ENCODE measurements at regions not wholly inside any gene's neighbourhood (a gene's known extent, or its start where the extent isn't known, plus 50 kb on each side); places are given as distances from the start of the nearest gene placed in this dataset.

DNA sequence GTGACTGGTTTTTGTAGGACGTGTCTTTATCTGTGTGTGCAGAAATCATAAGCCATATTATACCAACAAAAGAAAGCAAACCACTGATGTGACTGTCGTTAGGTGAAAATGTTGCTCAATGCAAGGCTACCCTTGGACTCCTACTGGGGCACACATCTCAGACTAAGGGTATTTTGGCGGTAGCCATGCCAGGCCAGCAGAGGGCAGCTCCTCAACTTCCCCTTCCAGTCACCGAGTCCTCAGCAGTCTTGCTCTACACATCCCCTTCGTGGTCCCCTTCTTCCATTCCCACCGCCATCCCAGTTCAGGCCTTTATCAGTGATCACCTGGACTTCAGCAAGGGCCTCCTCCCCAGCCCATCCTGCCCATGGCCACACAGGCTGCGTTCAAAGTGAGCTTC, 113.7 kb upstream of the GGTLC1 start:
- TF ChIP-seq, protein P1, sequence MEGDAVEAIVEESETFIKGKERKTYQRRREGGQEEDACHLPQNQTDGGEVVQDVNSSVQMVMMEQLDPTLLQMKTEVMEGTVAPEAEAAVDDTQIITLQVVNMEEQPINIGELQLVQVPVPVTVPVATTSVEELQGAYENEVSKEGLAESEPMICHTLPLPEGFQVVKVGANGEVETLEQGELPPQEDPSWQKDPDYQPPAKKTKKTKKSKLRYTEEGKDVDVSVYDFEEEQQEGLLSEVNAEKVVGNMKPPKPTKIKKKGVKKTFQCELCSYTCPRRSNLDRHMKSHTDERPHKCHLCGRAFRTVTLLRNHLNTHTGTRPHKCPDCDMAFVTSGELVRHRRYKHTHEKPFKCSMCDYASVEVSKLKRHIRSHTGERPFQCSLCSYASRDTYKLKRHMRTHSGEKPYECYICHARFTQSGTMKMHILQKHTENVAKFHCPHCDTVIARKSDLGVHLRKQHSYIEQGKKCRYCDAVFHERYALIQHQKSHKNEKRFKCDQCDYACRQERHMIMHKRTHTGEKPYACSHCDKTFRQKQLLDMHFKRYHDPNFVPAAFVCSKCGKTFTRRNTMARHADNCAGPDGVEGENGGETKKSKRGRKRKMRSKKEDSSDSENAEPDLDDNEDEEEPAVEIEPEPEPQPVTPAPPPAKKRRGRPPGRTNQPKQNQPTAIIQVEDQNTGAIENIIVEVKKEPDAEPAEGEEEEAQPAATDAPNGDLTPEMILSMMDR (IDR thresholded peaks at IDR 0.05), result peak; percentile 61

DNA sequence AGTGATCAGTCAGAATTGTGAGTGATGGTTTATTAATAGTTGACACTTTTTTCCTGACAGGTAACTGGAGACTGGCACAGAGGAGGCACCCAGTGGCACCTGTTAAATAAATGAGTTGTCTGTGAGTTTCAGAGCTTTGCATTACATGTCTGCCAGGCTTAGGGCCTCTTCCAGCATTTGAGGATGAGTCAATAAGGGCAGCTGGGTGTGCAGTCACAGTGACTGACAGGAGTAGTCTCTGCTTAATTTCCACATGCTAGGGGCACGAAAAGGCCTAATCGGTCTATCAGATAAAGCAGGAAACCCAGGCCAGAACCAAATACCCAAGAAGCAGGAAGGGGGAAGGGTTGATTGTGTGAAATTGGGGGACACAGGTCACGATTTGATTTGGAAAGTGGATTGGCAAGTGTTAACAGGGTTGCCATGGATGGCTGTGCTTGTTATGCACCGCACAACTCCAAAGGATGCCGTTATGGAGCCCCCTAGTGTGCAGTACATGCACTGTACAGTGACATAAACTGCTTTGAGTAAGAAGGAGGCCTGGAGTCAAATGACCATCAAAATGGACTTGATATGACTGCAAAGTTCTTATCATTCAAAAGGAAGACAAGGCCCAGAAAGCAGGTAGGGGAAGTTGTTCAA, 111.9 kb upstream of the GGTLC1 start:
- TF ChIP-seq, protein P1 (IDR thresholded peaks at IDR 0.05), result peak; percentile 87

DNA sequence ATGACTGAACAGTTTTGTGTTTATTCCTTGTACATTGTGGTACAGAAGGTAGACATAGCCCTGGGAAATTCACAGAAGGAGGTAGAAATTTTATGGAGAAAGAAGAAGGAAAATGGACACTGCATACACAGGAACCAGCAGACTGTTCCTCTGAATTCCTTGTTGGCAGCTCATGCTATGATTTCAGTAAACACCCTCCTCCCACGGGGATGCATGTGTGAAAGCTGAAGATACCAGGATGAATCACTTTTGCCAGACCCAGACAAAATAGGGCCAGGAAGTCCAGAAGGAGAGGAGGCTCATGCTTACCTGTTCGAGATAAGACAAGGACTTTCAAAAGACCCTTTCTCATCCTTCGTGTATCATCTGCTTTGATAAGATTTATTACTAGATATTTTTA, 110.3 kb upstream of the GGTLC1 start:
- TF ChIP-seq, protein P1 (IDR thresholded peaks at IDR 0.05), result no peak

DNA sequence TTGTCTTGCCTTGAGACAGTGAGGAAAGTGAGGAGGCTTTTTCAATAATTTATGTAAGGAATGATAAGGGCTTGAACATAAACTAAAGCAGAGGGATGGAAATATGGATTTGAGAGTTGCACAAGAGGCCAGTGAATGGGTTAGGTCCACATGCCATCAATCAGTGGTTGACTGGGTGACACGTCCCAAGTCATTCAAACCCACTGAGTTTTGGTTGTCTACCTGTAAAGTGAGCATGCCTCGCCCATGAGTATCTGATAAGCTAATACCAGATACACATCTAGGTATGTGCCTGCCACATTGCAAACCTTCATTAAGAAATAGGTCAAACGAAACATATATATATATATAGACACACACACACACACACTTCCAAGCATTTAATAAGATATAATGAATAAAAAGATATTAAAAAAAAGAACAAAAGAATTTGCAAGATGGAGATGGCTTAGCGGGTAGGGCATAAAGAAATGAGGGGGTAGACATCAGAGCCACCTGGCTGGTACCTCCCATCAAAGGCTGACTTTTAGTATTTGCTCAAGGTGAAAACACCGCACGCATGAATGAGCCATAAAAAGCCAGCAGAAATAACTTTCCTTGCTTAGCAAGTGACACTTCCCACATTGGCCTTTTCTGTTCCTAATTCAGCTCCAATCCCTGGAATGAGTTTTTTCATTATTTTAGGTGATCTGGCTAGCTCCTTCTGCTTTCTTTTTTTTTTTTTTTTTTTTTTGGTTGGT, 109.1 kb upstream of the GGTLC1 start:
- TF ChIP-seq, protein P1 (IDR thresholded peaks at IDR 0.05), result no peak

DNA sequence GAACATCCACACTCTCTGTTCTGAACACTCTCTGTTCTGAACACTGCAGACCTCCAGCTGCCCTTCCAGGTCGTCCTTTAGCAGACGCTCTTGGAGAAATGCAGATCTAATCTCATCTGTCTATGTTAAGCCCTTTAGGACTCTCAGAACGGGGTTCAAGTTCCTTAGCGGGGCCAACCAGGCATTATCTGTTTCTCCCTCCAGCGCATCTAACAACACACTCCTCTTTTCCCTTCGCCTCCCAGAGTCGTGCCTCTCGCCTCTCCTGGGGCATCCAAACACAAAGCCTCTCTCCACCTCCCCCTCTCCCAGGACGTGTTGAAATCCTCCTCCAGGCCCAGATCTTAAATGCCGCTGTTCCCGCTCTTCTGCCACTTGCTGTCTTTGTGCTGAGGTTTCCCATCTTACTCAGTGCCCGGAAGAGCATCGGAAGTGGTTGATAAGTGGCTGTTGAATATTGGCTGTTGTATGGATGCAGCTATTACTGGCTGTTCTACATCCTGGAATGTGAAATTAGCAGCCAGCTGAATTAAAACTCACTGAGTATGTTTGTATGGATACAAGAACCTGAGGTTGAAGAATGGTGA, 108.4 kb upstream of the GGTLC1 start:
- TF ChIP-seq, protein P1 (IDR thresholded peaks at IDR 0.05), result no peak

DNA sequence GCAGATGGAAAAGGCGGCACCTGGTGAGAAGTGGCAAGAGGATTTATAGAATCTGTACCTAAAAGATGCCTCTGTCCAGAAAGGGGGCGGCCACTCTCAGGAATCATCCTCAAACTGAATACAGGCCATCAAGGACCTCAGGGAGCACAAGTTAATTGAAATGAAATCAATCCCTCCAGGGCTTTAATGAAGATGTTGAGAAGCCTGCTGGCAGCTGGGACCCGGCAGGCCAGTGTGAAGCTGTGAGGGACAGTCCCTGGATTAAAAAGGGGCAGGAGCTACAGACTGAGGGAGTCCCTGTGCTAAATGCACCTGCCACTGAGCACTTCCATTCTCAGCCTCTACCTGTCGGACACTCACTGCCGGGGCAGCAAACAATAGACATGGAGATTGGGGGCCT, 107.7 kb upstream of the GGTLC1 start:
- TF ChIP-seq, protein P1 (IDR thresholded peaks at IDR 0.05), result no peak

DNA sequence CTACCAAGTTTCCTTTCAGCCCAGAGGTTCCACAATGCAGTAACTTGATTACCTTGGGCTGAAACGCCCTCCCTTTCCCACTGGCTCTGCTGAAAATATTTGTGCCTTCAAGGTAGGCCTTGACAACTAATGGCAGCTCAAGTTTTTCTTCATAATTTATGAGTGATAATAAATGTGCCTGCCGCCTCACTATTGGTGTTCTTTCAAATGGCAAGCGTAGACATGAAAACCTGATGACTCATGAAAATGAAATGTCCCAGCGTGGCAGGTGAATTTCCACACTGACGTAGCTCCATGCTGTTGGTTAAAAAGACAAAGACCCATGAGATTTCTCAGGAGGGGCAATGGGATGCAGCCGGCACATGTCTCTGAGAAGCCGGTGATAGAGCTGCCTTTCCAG, 107.2 kb upstream of the GGTLC1 start:
- TF ChIP-seq, protein P1 (IDR thresholded peaks at IDR 0.05), result no peak
